C4-2B (cell line): ENCODE measurements at regions not wholly inside any gene's neighbourhood (a gene's known extent, or its start where the extent isn't known, plus 50 kb on each side); places are given as distances from the start of the nearest gene placed in this dataset.
"Not testable (repeated sequence)": the region's sequence is repeated elsewhere in the genome, so short reads cannot be mapped to it uniquely, and the experiment has no call there.

Experiments used
- H3K27ac ChIP-seq: fragments of 450-650 bp; 2 replicates; pipeline ENCODE4 v1.5.1; 2017
- ZFX ChIP-seq: fragments of 450-650 bp; IDR thresholded peaks from 2 replicates; pipeline ENCODE4 v1.6.1; 2017
- TF ChIP-seq, protein P1 (sequence below): fragments of 450-650 bp; conservative IDR thresholded peaks from 2 replicates; pipeline ENCODE4 v1.5.1; 2017; ENCODE audit warnings: mild to moderate bottlenecking

- H3K27ac ChIP-seq, result no peak overlapping the region
- TF ChIP-seq ZFX, result no peak
- TF ChIP-seq, protein P1, sequence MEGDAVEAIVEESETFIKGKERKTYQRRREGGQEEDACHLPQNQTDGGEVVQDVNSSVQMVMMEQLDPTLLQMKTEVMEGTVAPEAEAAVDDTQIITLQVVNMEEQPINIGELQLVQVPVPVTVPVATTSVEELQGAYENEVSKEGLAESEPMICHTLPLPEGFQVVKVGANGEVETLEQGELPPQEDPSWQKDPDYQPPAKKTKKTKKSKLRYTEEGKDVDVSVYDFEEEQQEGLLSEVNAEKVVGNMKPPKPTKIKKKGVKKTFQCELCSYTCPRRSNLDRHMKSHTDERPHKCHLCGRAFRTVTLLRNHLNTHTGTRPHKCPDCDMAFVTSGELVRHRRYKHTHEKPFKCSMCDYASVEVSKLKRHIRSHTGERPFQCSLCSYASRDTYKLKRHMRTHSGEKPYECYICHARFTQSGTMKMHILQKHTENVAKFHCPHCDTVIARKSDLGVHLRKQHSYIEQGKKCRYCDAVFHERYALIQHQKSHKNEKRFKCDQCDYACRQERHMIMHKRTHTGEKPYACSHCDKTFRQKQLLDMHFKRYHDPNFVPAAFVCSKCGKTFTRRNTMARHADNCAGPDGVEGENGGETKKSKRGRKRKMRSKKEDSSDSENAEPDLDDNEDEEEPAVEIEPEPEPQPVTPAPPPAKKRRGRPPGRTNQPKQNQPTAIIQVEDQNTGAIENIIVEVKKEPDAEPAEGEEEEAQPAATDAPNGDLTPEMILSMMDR, result no peak
These were observed 684.5 kb downstream of the PTPRU start for GRCh38 chr1:29920784-29921183.

GRCh38 chr1:29920316-29920715 is 684.0 kb downstream of the PTPRU start:
- H3K27ac ChIP-seq, result no peak overlapping the region
- no peak for TF ChIP-seq ZFX
- TF ChIP-seq, protein P1, result no peak

DNA sequence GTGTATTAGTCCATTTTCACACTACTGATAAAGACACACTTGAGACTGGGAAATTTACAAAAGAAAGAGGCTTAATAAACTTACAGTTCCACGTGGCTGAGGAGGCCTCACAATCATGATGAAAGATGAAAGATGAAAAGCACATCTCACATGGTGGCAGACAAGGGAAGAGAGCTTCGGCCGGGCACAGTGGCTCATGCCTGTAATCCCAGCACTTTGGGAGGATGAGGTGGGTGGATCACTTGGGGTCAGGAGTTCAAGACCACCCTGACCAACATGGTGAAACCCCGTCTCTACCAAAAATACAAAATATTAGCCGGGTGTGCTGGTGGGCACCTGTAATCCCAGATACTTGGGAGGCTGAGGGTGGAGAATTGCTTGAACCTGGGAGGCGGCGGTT is 682.7 kb downstream of the PTPRU start:
- not testable (repeated sequence) for H3K27ac ChIP-seq

GRCh38 chr1:29916656-29917369 is 680.5 kb downstream of the PTPRU start:
- H3K27ac ChIP-seq, result no peak overlapping the region
- TF ChIP-seq, protein P1, result no peak
- TF ChIP-seq ZFX, result no peak

DNA sequence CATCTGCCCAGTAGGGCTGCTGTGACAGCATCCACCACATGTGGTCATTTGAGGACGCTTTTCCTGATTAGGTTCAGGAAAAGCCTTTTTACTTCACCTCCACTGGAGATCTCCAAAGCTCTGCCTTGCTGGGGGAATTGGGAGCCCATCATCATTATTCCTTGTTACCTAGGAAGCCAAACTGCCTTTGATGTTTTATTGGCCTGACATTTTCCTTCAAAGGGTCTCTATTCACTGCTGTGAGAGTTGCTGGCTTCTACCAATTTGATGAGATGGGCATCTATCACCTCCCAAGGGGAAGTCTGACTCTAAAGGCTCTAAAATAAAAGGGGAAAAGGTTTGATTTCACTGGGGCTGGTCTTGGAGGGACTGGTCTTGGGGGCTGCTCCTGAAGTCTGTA is 678.6 kb downstream of the PTPRU start:
- TF ChIP-seq, protein P1, result no peak
- TF ChIP-seq ZFX, result no peak
- H3K27ac ChIP-seq, result no peak overlapping the region

- TF ChIP-seq, protein P1, result peak; percentile 45
- no peak for TF ChIP-seq ZFX
- H3K27ac ChIP-seq, result no peak overlapping the region
These were observed 676.1 kb downstream of the PTPRU start for GRCh38 chr1:29912425-29912824.

DNA sequence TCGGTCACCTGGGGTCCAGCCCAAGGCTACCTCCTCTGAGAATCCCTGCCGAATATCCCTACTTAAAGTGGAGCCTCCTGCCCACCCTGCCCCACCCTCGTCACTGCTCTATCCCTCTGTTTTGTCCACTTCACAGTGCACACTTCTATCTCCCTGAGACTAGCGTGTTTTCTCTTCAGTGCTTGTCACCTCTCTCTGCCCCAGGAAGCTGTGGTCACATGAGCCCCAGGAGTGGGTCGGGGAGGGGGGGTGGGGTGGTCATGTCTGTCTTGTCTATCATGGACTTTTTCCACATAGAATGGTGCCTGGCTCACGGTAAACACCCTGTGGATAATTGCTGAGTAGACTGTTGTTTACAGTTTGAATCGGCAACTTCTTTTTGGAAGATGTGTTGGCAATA is 673.6 kb downstream of the PTPRU start:
- TF ChIP-seq, protein P1, result no peak
- no peak for TF ChIP-seq ZFX
- H3K27ac ChIP-seq, result no peak overlapping the region

DNA sequence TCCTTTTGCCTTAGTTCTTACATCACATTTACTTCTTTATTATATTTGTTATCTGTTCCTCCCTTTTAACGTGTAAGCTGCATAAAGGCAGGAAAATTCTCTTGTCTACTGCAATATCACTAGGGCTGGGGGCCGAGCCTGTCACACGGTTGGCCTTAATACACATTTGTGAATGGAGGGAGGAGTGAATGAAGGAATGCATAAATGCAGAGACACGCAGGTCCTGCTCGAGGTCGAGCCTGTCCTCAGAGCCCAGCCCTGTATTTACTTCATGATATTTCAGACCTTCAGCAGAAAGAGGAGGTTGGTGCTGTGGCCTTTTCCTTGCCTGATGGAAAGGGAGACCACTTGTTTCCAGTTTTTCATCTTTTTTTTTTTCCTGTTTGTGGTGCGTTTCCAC is 671.3 kb downstream of the PTPRU start:
- TF ChIP-seq, protein P1, result no peak
- no peak for TF ChIP-seq ZFX
- H3K27ac ChIP-seq, result no peak overlapping the region
